HFFc6 (cell line): ENCODE measurements at regions not wholly inside any gene's neighbourhood (a gene's known extent, or its start where the extent isn't known, plus 50 kb on each side); places are given as distances from the start of the nearest gene placed in this dataset.

Experiments used
- DNase-seq: peaks from one replicate; pipeline ENCODE4 v3.0.0-alpha.2; 2018
- H3K27ac Mint-ChIP-seq: 2 replicates; pipeline ENCODE4 v1.8.0; 2020; ENCODE audit warnings: mild to moderate bottlenecking, mixed read lengths
- H3K27me3 Mint-ChIP-seq: 2 replicates; pipeline ENCODE4 v1.8.0; 2021; ENCODE audit warnings: mild to moderate bottlenecking, moderate library complexity, mixed read lengths; ENCODE audit not compliant: insufficient read depth
- H3K36me3 Mint-ChIP-seq: 2 replicates; pipeline ENCODE4 v1.8.0; 2021; ENCODE audit warnings: low read depth, mixed read lengths
- H3K4me1 Mint-ChIP-seq: 2 replicates; pipeline ENCODE4 v1.8.0; 2020; ENCODE audit warnings: low read depth, mixed read lengths
- H3K4me3 Mint-ChIP-seq: 2 replicates; pipeline ENCODE4 v1.8.0; 2020; ENCODE audit warnings: mild to moderate bottlenecking, moderate library complexity, mixed read lengths
- H3K9me3 Mint-ChIP-seq: 2 replicates; pipeline ENCODE4 v1.8.0; 2020; ENCODE audit warnings: mild to moderate bottlenecking, mixed read lengths
- CTCF ChIP-seq: fragments of 200-600 bp; sonication (generic); IDR thresholded peaks from 2 replicates; pipeline ENCODE4 v1.5.0; 2021; ENCODE audit warnings: antibody characterized with exemption, mild to moderate bottlenecking

GRCh38 chr4:23005691-23006090, 313.0 kb downstream of the GBA3 start:
- H3K4me1 Mint-ChIP-seq, result no peaks in the 10 kb centered on the region
- H3K4me3 Mint-ChIP-seq, result no peak overlapping the region
- H3K27me3 Mint-ChIP-seq, result no peaks in the 10 kb centered on the region
- H3K36me3 Mint-ChIP-seq, result no peaks in the 10 kb centered on the region
- DNase-seq, result no peak
- peaks cover 37% of the 10 kb centered on the region for H3K9me3 Mint-ChIP-seq
- no peak overlapping the region for H3K27ac Mint-ChIP-seq
- no peak for TF ChIP-seq CTCF

GRCh38 chr4:23001478-23001877, 308.7 kb downstream of the GBA3 start:
- Mint-ChIP-seq H3K27me3 (no peaks in the 10 kb centered on the region; the same call in 1 of the 2 replicates), H3K9me3 (peaks cover 38% of the 10 kb centered on the region), H3K4me1 (no peaks in the 10 kb centered on the region), H3K27ac (no peak overlapping the region), H3K36me3 (no peaks in the 10 kb centered on the region), H3K4me3 (no peak overlapping the region)
- no peak for TF ChIP-seq CTCF
- DNase-seq, result no peak

- no peak for DNase-seq
Observed at GRCh38 chr4:22999419-22999818, 306.7 kb downstream of the GBA3 start.

GRCh38 chr4:22997358-22998224, 304.9 kb downstream of the GBA3 start:
- Mint-ChIP-seq H3K4me3 (no peak overlapping the region), H3K27ac (no peak overlapping the region), H3K27me3 (no peaks in the 10 kb centered on the region; the same call in 1 of the 2 replicates), H3K36me3 (no peaks in the 10 kb centered on the region), H3K9me3 (peaks cover 45% of the 10 kb centered on the region), H3K4me1 (no peaks in the 10 kb centered on the region)
- DNase-seq, result no peak
- TF ChIP-seq CTCF, result no peak

More at GRCh38 chr4:22999419-22999818, 306.7 kb downstream of the GBA3 start:
- Mint-ChIP-seq H3K4me1 (no peaks in the 10 kb centered on the region), H3K36me3 (no peaks in the 10 kb centered on the region), H3K9me3 (peaks cover 44% of the 10 kb centered on the region), H3K4me3 (no peak overlapping the region), H3K27ac (no peak overlapping the region), H3K27me3 (no peaks in the 10 kb centered on the region; the same call in 1 of the 2 replicates)
- TF ChIP-seq CTCF, result no peak

GRCh38 chr4:22991576-22991975, 298.8 kb downstream of the GBA3 start:
- Mint-ChIP-seq H3K27ac (no peak overlapping the region), H3K4me1 (no peaks in the 10 kb centered on the region), H3K4me3 (no peak overlapping the region), H3K27me3 (no peaks in the 10 kb centered on the region), H3K36me3 (no peaks in the 10 kb centered on the region), H3K9me3 (peaks cover 70% of the 10 kb centered on the region)
- no peak for TF ChIP-seq CTCF
- DNase-seq, result no peak
